ENCODE measurements at regions not wholly inside any gene's neighbourhood (a gene's known extent, or its start where the extent isn't known, plus 50 kb on each side); places are given as distances from the start of the nearest gene placed in this dataset.

GRCh38 chr14:99075771-99076375 lies 196.1 kb downstream of the BCL11B start:
- ChIA-PET POLR2A (no interaction called here), CTCF (no interaction called here)
- Histone ChIP-seq H3K36me3 (ENCODE audit: control insufficient read depth in 2 of 2, insufficient read depth in 1 of 2, low read length in 2 of 2) (no peaks in the 10 kb centered on the region), H3K9me3 (ENCODE audit: control insufficient read depth, insufficient read depth, low read depth, low read length) (no peaks in the 10 kb centered on the region), H3K27ac (ENCODE audit: extremely low read depth, low read depth, low read length) (no peak overlapping the region), H3K4me3 (ENCODE audit: low read depth, low read length) (no peak overlapping the region), H3K4me1 (ENCODE audit: control insufficient read depth, insufficient read depth, low read length) (no peaks in the 10 kb centered on the region)
- TF ChIP-seq ZBTB44 (tag by site-specific recombination; IDR thresholded peaks at IDR 0.05) = no peak
- no peak for TF ChIP-seq ELK4 (IDR thresholded peaks at IDR 0.05; ENCODE audit: borderline replicate concordance, low read depth, low read length)
- no peak for TF ChIP-seq ZFP3 (tag by site-specific recombination; IDR thresholded peaks at IDR 0.05; ENCODE audit: low read depth)
- TF ChIP-seq BCL11A (tag by site-specific recombination; IDR thresholded peaks at IDR 0.05; ENCODE audit: low read depth) = no peak
- TF ChIP-seq PBX3 (CRISPR knock-in tag; IDR thresholded peaks at IDR 0.05) = no peak
- no peak for TF ChIP-seq ZSCAN4 (tag by site-specific recombination; IDR thresholded peaks at IDR 0.05)
- no peak for TF ChIP-seq ZBTB6 (tag by site-specific recombination; IDR thresholded peaks at IDR 0.05)

GRCh38 chr14:99077076-99077843 lies 194.7 kb downstream of the BCL11B start:
- Histone ChIP-seq H3K9me3 (ENCODE audit: control insufficient read depth, insufficient read depth, low read depth, low read length) (no peaks in the 10 kb centered on the region), H3K27ac (ENCODE audit: extremely low read depth, low read depth, low read length) (no peak overlapping the region), H3K4me1 (ENCODE audit: control insufficient read depth, insufficient read depth, low read length) (no peaks in the 10 kb centered on the region), H3K4me3 (ENCODE audit: low read depth, low read length) (no peak overlapping the region), H3K36me3 (ENCODE audit: control insufficient read depth in 2 of 2, insufficient read depth in 1 of 2, low read length in 2 of 2) (no peaks in the 10 kb centered on the region)
- POLR2A ChIA-PET = no interaction called here
- CTCF ChIA-PET = no interaction called here
- TF ChIP-seq ZNF837 (tag by site-specific recombination; IDR thresholded peaks at IDR 0.05) (no peak), MZF1 (tag by site-specific recombination; IDR thresholded peaks at IDR 0.05; ENCODE audit: borderline replicate concordance) (no peak), FEZF1 (tag by site-specific recombination; IDR thresholded peaks at IDR 0.05) (no peak), ZNF324 (tag by site-specific recombination; IDR thresholded peaks at IDR 0.05) (no peak), ZNF514 (tag by site-specific recombination; IDR thresholded peaks at IDR 0.05) (no peak), ZNF610 (tag by site-specific recombination; IDR thresholded peaks at IDR 0.05; ENCODE audit: borderline replicate concordance) (no peak), ZNF830 (tag by site-specific recombination; IDR thresholded peaks at IDR 0.05; ENCODE audit: low read depth) (no peak), ZNF398 (tag by site-specific recombination; IDR thresholded peaks at IDR 0.05) (no peak), ZBTB44 (tag by site-specific recombination; IDR thresholded peaks at IDR 0.05) (no peak), ZNF112 (tag by site-specific recombination; IDR thresholded peaks at IDR 0.05) (no peak), ZNF544 (tag by site-specific recombination; IDR thresholded peaks at IDR 0.05) (no peak), ZNF184 (tag by site-specific recombination; IDR thresholded peaks at IDR 0.05) (no peak), ZNF473 (tag by site-specific recombination; IDR thresholded peaks at IDR 0.05) (no peak), ZNF645 (tag by site-specific recombination; IDR thresholded peaks at IDR 0.05) (no peak), ZNF335 (tag by site-specific recombination; conservative IDR thresholded peaks at IDR 0.05) (no peak)
